ENCODE measurements at regions not wholly inside any gene's neighbourhood (a gene's known extent, or its start where the extent isn't known, plus 50 kb on each side); places are given as distances from the start of the nearest gene placed in this dataset.

- no peak for TF ChIP-seq POLR2AphosphoS5 (IDR thresholded peaks at IDR 0.05; ENCODE audit: borderline replicate concordance, low read depth, low read length)
- TF ChIP-seq EZH2 (IDR thresholded peaks at IDR 0.05) = no peak
- no peak for TF ChIP-seq FOXP2 (optimal IDR thresholded peaks at IDR 0.05; ENCODE audit: control extremely low read depth, extremely low read length, insufficient read depth)
These were observed 114.3 kb upstream of the PLEKHG1 start for GRCh38 chr6:150485161-150485958.
